Esophagus muscularis mucosa (tissue), 4 donors: ENCODE measurements at regions not wholly inside any gene's neighbourhood (a gene's known extent, or its start where the extent isn't known, plus 50 kb on each side); places are given as distances from the start of the nearest gene placed in this dataset.

Experiments
- CTCF ChIP-seq, 3 experiments: fragments of 200-600 bp in 2 of 3; fragments of 450-650 bp in 1 of 3; sonication (generic) in 2 of 3; IDR thresholded peaks; one replicate each; pipeline ENCODE4 v1.5.1; 2017 to 2019; ENCODE audit warnings: antibody characterized with exemption in 3 of 3, mild to moderate bottlenecking in 2 of 3, moderate library complexity in 1 of 3
- EP300 ChIP-seq: sonication (generic); formaldehyde crosslinking; IDR thresholded peaks from one replicate; pipeline ENCODE4 v1.6.1; 2017; ENCODE audit warnings: antibody characterized with exemption
- POLR2A ChIP-seq: fragments of 450-650 bp; IDR thresholded peaks from one replicate; pipeline ENCODE4 v1.6.1; 2017; ENCODE audit warnings: antibody characterized with exemption, moderate library complexity, mild to moderate bottlenecking, low read depth
- POLR2AphosphoS5 ChIP-seq, 2 donors: sonication (generic); formaldehyde crosslinking; IDR thresholded peaks; one replicate each; pipeline ENCODE4 v1.6.1; 2017; ENCODE audit warnings: antibody characterized with exemption in 2 of 2

DNA sequence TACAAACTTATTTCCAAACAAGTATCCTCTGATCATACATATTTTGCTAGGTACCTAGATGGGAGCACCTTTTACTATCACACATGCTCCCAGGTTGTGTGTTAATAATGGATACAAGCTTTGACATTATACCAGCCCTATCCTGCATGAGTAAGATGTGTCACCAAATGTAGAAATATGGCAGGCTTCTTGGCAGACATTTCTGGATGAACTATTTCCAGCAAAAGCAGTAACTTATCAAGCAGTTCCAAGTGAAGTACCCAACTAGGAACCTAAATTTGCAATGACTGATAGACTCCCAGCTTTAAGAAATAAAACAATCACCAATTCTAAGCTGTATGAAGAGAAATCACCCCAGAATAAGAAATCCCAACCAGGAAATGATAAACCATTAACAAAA lies 103.7 kb upstream of the TMEM72 start:
- TF ChIP-seq CTCF (IDR thresholded peaks at IDR 0.05), result no peak
- no peak for TF ChIP-seq POLR2A
- no peak for TF ChIP-seq POLR2AphosphoS5 (IDR thresholded peaks at IDR 0.05)
- TF ChIP-seq EP300, result no peak
